GM21529 (cell line): ENCODE measurements at regions not wholly inside any gene's neighbourhood (a gene's known extent, or its start where the extent isn't known, plus 50 kb on each side); places are given as distances from the start of the nearest gene placed in this dataset.
"Not testable (repeated sequence)": the region's sequence is repeated elsewhere in the genome, so short reads cannot be mapped to it uniquely, and the experiment has no call there.

ENCODE experiments used
- ATAC-seq: cut with Tn5 transposase; IDR thresholded peaks from one replicate; pipeline ENCODE4 v1.9.1; 2021; ENCODE audit not compliant: unreplicated experiment

GRCh38 chr6:3900744-3901336 is 51.7 kb downstream of the FAM50B start:
- no peak for ATAC-seq

- no peak for ATAC-seq
Measured at GRCh38 chr6:3902871-3903648, 53.9 kb downstream of the FAM50B start.

GRCh38 chr6:3904518-3904917 is 55.3 kb downstream of the FAM50B start:
- ATAC-seq = no peak

GRCh38 chr6:3905945-3906845 is 57.0 kb downstream of the FAM50B start:
- no peak for ATAC-seq

- ATAC-seq = no peak
Measured at GRCh38 chr6:3906846-3907151, 57.6 kb downstream of the FAM50B start.

GRCh38 chr6:3908223-3908622 is 59.0 kb downstream of the FAM50B start:
- no peak for ATAC-seq

- ATAC-seq = no peak
Measured at GRCh38 chr6:3908961-3909360, 59.8 kb downstream of the FAM50B start.

- no peak for ATAC-seq
Measured at GRCh38 chr6:3910106-3910663, 61.0 kb downstream of the FAM50B start.

- ATAC-seq = no peak
Measured at GRCh38 chr6:3911130-3911529, 62.0 kb downstream of the FAM50B start.

GRCh38 chr6:3911614-3912336 is 62.6 kb downstream of the FAM50B start:
- ATAC-seq = no peak

GRCh38 chr6:3912361-3913076 is 63.3 kb downstream of the FAM50B start:
- ATAC-seq = no peak

- ATAC-seq = no peak
Measured at GRCh38 chr6:3913077-3913957, 64.1 kb downstream of the FAM50B start.

GRCh38 chr6:3913958-3914337 is 64.8 kb downstream of the FAM50B start:
- ATAC-seq = no peak

- no peak for ATAC-seq
Measured at GRCh38 chr6:3915076-3915791, 66.1 kb downstream of the FAM50B start.

- ATAC-seq = no peak
Measured at GRCh38 chr6:3916211-3916610, 67.0 kb downstream of the FAM50B start.

- ATAC-seq = not testable (repeated sequence)
Measured at GRCh38 chr6:3916749-3917148, 67.6 kb downstream of the FAM50B start.

GRCh38 chr6:3918469-3918868 is 69.3 kb downstream of the FAM50B start:
- no peak for ATAC-seq

- no peak for ATAC-seq
Measured at GRCh38 chr6:3919130-3919628, 70.0 kb downstream of the FAM50B start.
